ENCODE measurements at regions not wholly inside any gene's neighbourhood (a gene's known extent, or its start where the extent isn't known, plus 50 kb on each side); places are given as distances from the start of the nearest gene placed in this dataset.
"Not testable (repeated sequence)": the region's sequence is repeated elsewhere in the genome, so short reads cannot be mapped to it uniquely, and the experiment has no call there.

- not testable (repeated sequence) for TF ChIP-seq CTCF, POLR2A (IDR thresholded peaks at IDR 0.05)
Observed at GRCh38 chr6:137583519-137583918, 89.3 kb upstream of the OLIG3 start.

Data from lower leg skin (tissue), 3 donors.